IMR-90 (cell line): ENCODE measurements at regions not wholly inside any gene's neighbourhood (a gene's known extent, or its start where the extent isn't known, plus 50 kb on each side); places are given as distances from the start of the nearest gene placed in this dataset.

Source experiments
- ATAC-seq: fragments of 200-7000 bp; cut with Tn5 transposase; 2 replicates; pipeline ENCODE4 v1.9.1; 2020; ENCODE audit warnings: low read depth, mild to moderate bottlenecking, moderate library complexity
- BruUV-seq: library from RNA; stranded (reverse); fragments of 400-500 nt; replicated peaks from 2 replicates; lab custom pipeline; 2021; lab: Mats Ljungman, UMichigan
- CTCF ChIA-PET: fragments of 300-600 bp; formaldehyde crosslinking; extraction: SDS; loops from one replicate; lab custom pipeline; 2021; ENCODE audit warnings: antibody characterized with exemption; lab: Yijun Ruan, JAX
- POLR2A ChIA-PET: fragments of 300-600 bp; sonication (Branson Sonifier 250); formaldehyde crosslinking; loops from one replicate; lab custom pipeline; 2022; ENCODE audit warnings: antibody characterized with exemption; ENCODE audit not compliant: unreplicated experiment; lab: Charles Lee
- DNase-seq: peaks from one replicate; pipeline ENCODE4 v3.0.0; 2013
- H2AFZ ChIP-seq: replicated peaks from 2 replicates; pipeline ENCODE3; 2013; ENCODE audit warnings: low read length, mild to moderate bottlenecking; ENCODE audit not compliant: poor library complexity
- H2AK5ac ChIP-seq: 2 replicates; pipeline ENCODE4 v1.6.1; 2013; ENCODE audit warnings: low read depth, low read length, inconsistent platforms
- H2AK9ac ChIP-seq: replicated peaks from 2 replicates; pipeline ENCODE3; 2013; ENCODE audit warnings: mild to moderate bottlenecking, low read depth, low read length, moderate library complexity; ENCODE audit not compliant: poor library complexity
- H2BK120ac ChIP-seq: 2 replicates; pipeline ENCODE4 v1.6.1; 2013; ENCODE audit warnings: low read depth, low read length, inconsistent platforms
- H2BK15ac ChIP-seq: 3 replicates; pipeline ENCODE4 v1.6.1; 2013; ENCODE audit warnings: low read depth, low read length, inconsistent platforms
- H2BK20ac ChIP-seq: 2 replicates; pipeline ENCODE4 v1.6.1; 2013; ENCODE audit warnings: low read depth, mild to moderate bottlenecking, inconsistent platforms, low read length, moderate library complexity
- H2BK5ac ChIP-seq: 2 replicates; pipeline ENCODE4 v1.6.1; 2013; ENCODE audit warnings: mild to moderate bottlenecking, low read depth, low read length, inconsistent platforms; ENCODE audit not compliant: poor library complexity, severe bottlenecking
- H3K14ac ChIP-seq: replicated peaks from 2 replicates; pipeline ENCODE4 v1.6.1; 2013; ENCODE audit warnings: low read depth, low read length, inconsistent platforms
- H3K18ac ChIP-seq: 2 replicates; pipeline ENCODE4 v1.6.1; 2013; ENCODE audit warnings: low read depth, low read length, control low read depth
- H3K23ac ChIP-seq: 2 replicates; pipeline ENCODE4 v1.6.1; 2013; ENCODE audit warnings: low read depth, low read length, inconsistent platforms
- H3K27ac ChIP-seq: 2 replicates; pipeline ENCODE4 v1.5.1; 2013; ENCODE audit warnings: mild to moderate bottlenecking, control low read depth, low read length; ENCODE audit not compliant: insufficient read depth
- H3K27me3 ChIP-seq: 2 replicates; pipeline ENCODE4 v1.6.1; 2013; ENCODE audit warnings: low read length; ENCODE audit not compliant: control insufficient read depth, insufficient read depth
- H3K36me3 ChIP-seq: 2 replicates; pipeline ENCODE4 v1.6.1; 2013; ENCODE audit warnings: low read length, mixed read lengths; ENCODE audit not compliant: control insufficient read depth, insufficient read depth
- H3K4ac ChIP-seq: 2 replicates; pipeline ENCODE4 v1.6.1; 2013; ENCODE audit warnings: low read depth, low read length, inconsistent platforms
- H3K4me1 ChIP-seq: 2 replicates; pipeline ENCODE4 v1.6.1; 2013; ENCODE audit warnings: low read length, mixed read lengths; ENCODE audit not compliant: control insufficient read depth, insufficient read depth
- H3K4me2 ChIP-seq: 2 replicates; pipeline ENCODE4 v1.6.1; 2013; ENCODE audit warnings: low read depth, mild to moderate bottlenecking, control low read depth, low read length, moderate library complexity
- H3K4me3 ChIP-seq: 2 replicates; pipeline ENCODE4 v1.5.1; 2013; ENCODE audit warnings: low read depth, mild to moderate bottlenecking, control low read depth, low read length, moderate library complexity; ENCODE audit not compliant: insufficient read depth
- H3K56ac ChIP-seq: 2 replicates; pipeline ENCODE4 v1.6.1; 2013; ENCODE audit warnings: low read length, inconsistent platforms; ENCODE audit not compliant: insufficient read depth; ENCODE audit errors: extremely low read depth
- H3K79me1 ChIP-seq, 2 experiments: 2 replicates each; pipeline ENCODE4 v1.6.1; 2013; ENCODE audit warnings: low read length in 2 of 2, inconsistent platforms in 1 of 2, low read depth in 1 of 2
- H3K9ac ChIP-seq: 2 replicates; pipeline ENCODE4 v1.6.1; 2013; ENCODE audit warnings: low read depth, low read length, control low read depth
- H3K9me1 ChIP-seq: 2 replicates; pipeline ENCODE4 v1.6.1; 2013; ENCODE audit warnings: low read length, inconsistent platforms; ENCODE audit not compliant: insufficient read depth
- H3K9me3 ChIP-seq: 2 replicates; pipeline ENCODE4 v1.6.1; 2013; ENCODE audit warnings: low read length; ENCODE audit not compliant: control insufficient read depth, insufficient read depth
- H4K20me1 ChIP-seq: 2 replicates; pipeline ENCODE4 v1.6.1; 2013; ENCODE audit warnings: low read length, inconsistent platforms; ENCODE audit not compliant: insufficient read depth
- H4K5ac ChIP-seq: 2 replicates; pipeline ENCODE4 v1.6.1; 2013; ENCODE audit warnings: mild to moderate bottlenecking, low read depth, low read length, control low read depth
- H4K8ac ChIP-seq, 2 experiments: 2 replicates each; pipeline ENCODE4 v1.6.1; 2013; ENCODE audit warnings: low read depth in 2 of 2, low read length in 2 of 2, control low read depth in 1 of 2, inconsistent platforms in 1 of 2
- H4K91ac ChIP-seq: 2 replicates; pipeline ENCODE4 v1.6.1; 2013; ENCODE audit warnings: low read depth, low read length, inconsistent platforms; ENCODE audit not compliant: insufficient read depth
- BHLHE40 ChIP-seq: fragments of 150-350 bp; IDR thresholded peaks from 2 replicates; pipeline ENCODE4 v1.6.1; 2016; ENCODE audit warnings: mild to moderate bottlenecking, low read depth, low read length
- CEBPB ChIP-seq: IDR thresholded peaks from 2 replicates; pipeline ENCODE4 v1.6.1; 2012; ENCODE audit warnings: low read depth, low read length, improper control_type of control experiment
- CHD1 ChIP-seq: IDR thresholded peaks from 2 replicates; pipeline ENCODE4 v1.6.1; 2012; ENCODE audit warnings: low read depth, low read length, improper control_type of control experiment
- FOS ChIP-seq: fragments of 150-350 bp; IDR thresholded peaks from 2 replicates; pipeline ENCODE4 v1.6.1; 2016; ENCODE audit warnings: low read depth, low read length
- MAFK ChIP-seq: IDR thresholded peaks from 2 replicates; pipeline ENCODE4 v1.6.1; 2012; ENCODE audit warnings: low read depth, low read length, improper control_type of control experiment
- MAZ ChIP-seq: IDR thresholded peaks from 2 replicates; pipeline ENCODE4 v1.6.1; 2012; ENCODE audit warnings: low read depth, mild to moderate bottlenecking, low read length, improper control_type of control experiment, moderate library complexity, borderline replicate concordance
- NFE2L2 ChIP-seq: fragments of 150-350 bp; IDR thresholded peaks from 2 replicates; pipeline ENCODE4 v1.6.1; 2016; ENCODE audit warnings: low read depth, mild to moderate bottlenecking, low read length
- POLR2A ChIP-seq: IDR thresholded peaks from 2 replicates; pipeline ENCODE4 v1.6.1; 2012; ENCODE audit warnings: mild to moderate bottlenecking, low read depth, low read length
- RAD21 ChIP-seq: IDR thresholded peaks from 2 replicates; pipeline ENCODE4 v1.6.1; 2012; ENCODE audit warnings: low read length, improper control_type of control experiment
- RCOR1 ChIP-seq: IDR thresholded peaks from 2 replicates; pipeline ENCODE4 v1.6.1; 2012; ENCODE audit warnings: mild to moderate bottlenecking, low read length, improper control_type of control experiment; ENCODE audit not compliant: insufficient replicate concordance
- RFX5 ChIP-seq: IDR thresholded peaks from 2 replicates; pipeline ENCODE4 v1.8.0; 2012; ENCODE audit warnings: low read depth, mild to moderate bottlenecking, low read length, moderate library complexity
- SMC3 ChIP-seq: fragments of 150-350 bp; IDR thresholded peaks from 2 replicates; pipeline ENCODE4 v1.6.1; 2016; ENCODE audit warnings: low read depth, mild to moderate bottlenecking, antibody characterized with exemption, low read length, moderate library complexity
- WGBS, 2 experiments: methylation state at CpG; one replicate each; pipeline versions ENCODE4 v1.1.5 to v1.1.7; 2013; ENCODE audit warnings: missing lambda C conversion rate in 2 of 2; ENCODE audit not compliant: insufficient read length in 1 of 2; ENCODE audit errors: extremely low coverage in 2 of 2; 5-methylcytosine and 5-hydroxymethylcytosine counted together
- dilution Hi-C: fragments of 300-500 bp; cut with HindIII; formaldehyde crosslinking; loops from one replicate; pipeline ENCODE4 v1.14.3; 2018; ENCODE audit warnings: low sequenced_read_pairs; ENCODE audit not compliant: unreplicated experiment
- in situ Hi-C: fragments of 300-500 bp; cut with MboI; formaldehyde crosslinking; loops from 3 replicates; pipeline ENCODE4 v1.14.3; 2019; ENCODE audit warnings: low sequenced_read_pairs, inconsistent platforms, mixed read lengths
- intact Hi-C: fragments of 100-400 bp; cut with micrococcal nuclease; formaldehyde crosslinking; loops from 2 replicates; pipeline ENCODE4 v1.10.0; 2022
- TF ChIP-seq, protein P1 (sequence below): fragments of 150-350 bp; IDR thresholded peaks from 2 replicates; pipeline ENCODE4 v1.6.1; 2016; ENCODE audit warnings: low read depth, mild to moderate bottlenecking, low read length, moderate library complexity, borderline replicate concordance
- TF ChIP-seq, protein P2 (sequence below): conservative IDR thresholded peaks from 2 replicates; pipeline ENCODE4 v1.5.1; 2012; ENCODE audit warnings: mild to moderate bottlenecking, low read depth, low read length, improper control_type of control experiment
- TF ChIP-seq, protein P3 (sequence below): fragments of 150-350 bp; IDR thresholded peaks from 2 replicates; pipeline ENCODE4 v1.6.1; 2017; ENCODE audit warnings: mild to moderate bottlenecking, antibody characterized with exemption, low read length, low read depth

DNA sequence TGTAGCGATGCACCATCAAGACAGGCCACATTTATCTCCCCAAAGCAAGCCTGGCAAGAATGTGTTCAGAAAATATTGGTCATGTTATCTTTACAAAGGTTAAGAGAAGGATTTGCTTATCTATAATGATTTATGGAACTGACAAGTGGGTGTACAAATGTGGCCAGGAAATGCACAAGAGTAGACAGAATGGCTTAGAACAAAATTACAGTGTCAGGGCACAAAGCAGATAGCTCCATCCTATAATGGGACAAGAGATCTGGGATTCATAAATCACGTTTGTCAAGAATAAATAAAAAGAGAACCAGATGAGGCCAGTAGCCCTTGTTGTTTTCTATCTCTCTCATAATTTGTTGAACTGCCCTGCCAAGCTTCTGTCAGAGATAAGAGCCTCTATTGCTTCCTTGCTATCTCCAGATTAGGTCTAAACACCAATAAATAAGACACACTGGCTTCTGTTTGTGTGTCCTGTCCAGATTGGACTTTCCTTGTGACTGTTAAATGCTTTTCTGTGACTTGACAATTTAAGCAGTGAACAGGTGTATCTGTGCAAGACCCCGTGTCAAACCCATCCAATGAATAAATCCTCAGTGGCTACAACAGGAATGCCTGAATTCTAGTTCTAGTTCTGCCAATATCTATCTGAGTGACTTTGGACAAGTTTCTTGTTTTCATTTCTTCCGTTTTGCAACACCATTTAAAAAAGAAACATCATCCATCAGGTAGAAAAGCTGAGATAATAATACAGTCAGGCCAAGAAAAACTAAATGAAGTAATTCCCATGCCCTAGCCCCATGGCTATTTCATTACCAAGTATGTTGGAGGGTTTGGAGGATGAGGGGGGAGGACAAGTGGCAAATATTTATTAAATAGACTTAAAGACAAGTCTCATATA is 157.2 kb downstream of the DCLK3 start:
- no peak overlapping the region for H3K23ac ChIP-seq
- no peak overlapping the region for H3K9ac ChIP-seq
- no peak overlapping the region for H2AK9ac ChIP-seq
- H3K4me2 ChIP-seq = no peak overlapping the region
- no peak overlapping the region for H3K56ac ChIP-seq
- H2BK20ac ChIP-seq = no peak overlapping the region
- DNase-seq (no peak), ATAC-seq (no peak)
- in situ Hi-C loops = no loop called here
- no peak overlapping the region for H4K5ac ChIP-seq
- H2BK15ac ChIP-seq = no peak overlapping the region
- no peak overlapping the region for H3K27ac ChIP-seq
- H3K9me1 ChIP-seq = no peaks in the 10 kb centered on the region
- H3K27me3 ChIP-seq = no peaks in the 10 kb centered on the region; the same call in 1 of the 2 replicates
- no peaks in the 10 kb centered on the region for H3K36me3 ChIP-seq
- H3K79me1 ChIP-seq = no peaks in the 10 kb centered on the region
- H2AFZ ChIP-seq = no peak overlapping the region
- dilution Hi-C loops = no loop called here
- CTCF ChIA-PET = interaction anchor here (0.6 kb wide), 1 partner anchor 10 kb away, joined by 3 read pairs; no protein-coding TSS in a partner anchor
- H3K4me1 ChIP-seq = no peaks in the 10 kb centered on the region
- H2BK5ac ChIP-seq = no peak overlapping the region
- H3K4me3 ChIP-seq = no peak overlapping the region
- no peak overlapping the region for H4K91ac ChIP-seq
- H2BK120ac ChIP-seq = no peak overlapping the region
- H4K8ac ChIP-seq = no peak overlapping the region
- POLR2A ChIA-PET = no interaction called here
- intact Hi-C loops = no loop called here
- BruUV-seq = no TSS peak
- WGBS, 2 experiments = no CpG with 5 or more reads among the region's 4 CpGs
- no peaks in the 10 kb centered on the region for H3K9me3 ChIP-seq
- no peak overlapping the region for H3K14ac ChIP-seq
- H3K4ac ChIP-seq = no peak overlapping the region
- no peaks in the 10 kb centered on the region for H4K20me1 ChIP-seq
- H3K18ac ChIP-seq = no peak overlapping the region
- H2AK5ac ChIP-seq = no peak overlapping the region
- TF ChIP-seq RAD21 = no peak
- TF ChIP-seq MAZ = no peak
- TF ChIP-seq BHLHE40 = no peak
- TF ChIP-seq MAFK = no peak
- no peak for TF ChIP-seq NFE2L2
- TF ChIP-seq CEBPB = no peak
- TF ChIP-seq, protein P1, sequence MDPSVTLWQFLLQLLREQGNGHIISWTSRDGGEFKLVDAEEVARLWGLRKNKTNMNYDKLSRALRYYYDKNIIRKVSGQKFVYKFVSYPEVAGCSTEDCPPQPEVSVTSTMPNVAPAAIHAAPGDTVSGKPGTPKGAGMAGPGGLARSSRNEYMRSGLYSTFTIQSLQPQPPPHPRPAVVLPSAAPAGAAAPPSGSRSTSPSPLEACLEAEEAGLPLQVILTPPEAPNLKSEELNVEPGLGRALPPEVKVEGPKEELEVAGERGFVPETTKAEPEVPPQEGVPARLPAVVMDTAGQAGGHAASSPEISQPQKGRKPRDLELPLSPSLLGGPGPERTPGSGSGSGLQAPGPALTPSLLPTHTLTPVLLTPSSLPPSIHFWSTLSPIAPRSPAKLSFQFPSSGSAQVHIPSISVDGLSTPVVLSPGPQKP = no peak
- no peak for TF ChIP-seq POLR2A
- TF ChIP-seq SMC3 = no peak
- no peak for TF ChIP-seq RCOR1
- TF ChIP-seq, protein P2, sequence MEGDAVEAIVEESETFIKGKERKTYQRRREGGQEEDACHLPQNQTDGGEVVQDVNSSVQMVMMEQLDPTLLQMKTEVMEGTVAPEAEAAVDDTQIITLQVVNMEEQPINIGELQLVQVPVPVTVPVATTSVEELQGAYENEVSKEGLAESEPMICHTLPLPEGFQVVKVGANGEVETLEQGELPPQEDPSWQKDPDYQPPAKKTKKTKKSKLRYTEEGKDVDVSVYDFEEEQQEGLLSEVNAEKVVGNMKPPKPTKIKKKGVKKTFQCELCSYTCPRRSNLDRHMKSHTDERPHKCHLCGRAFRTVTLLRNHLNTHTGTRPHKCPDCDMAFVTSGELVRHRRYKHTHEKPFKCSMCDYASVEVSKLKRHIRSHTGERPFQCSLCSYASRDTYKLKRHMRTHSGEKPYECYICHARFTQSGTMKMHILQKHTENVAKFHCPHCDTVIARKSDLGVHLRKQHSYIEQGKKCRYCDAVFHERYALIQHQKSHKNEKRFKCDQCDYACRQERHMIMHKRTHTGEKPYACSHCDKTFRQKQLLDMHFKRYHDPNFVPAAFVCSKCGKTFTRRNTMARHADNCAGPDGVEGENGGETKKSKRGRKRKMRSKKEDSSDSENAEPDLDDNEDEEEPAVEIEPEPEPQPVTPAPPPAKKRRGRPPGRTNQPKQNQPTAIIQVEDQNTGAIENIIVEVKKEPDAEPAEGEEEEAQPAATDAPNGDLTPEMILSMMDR = no peak
- TF ChIP-seq, protein P3, sequence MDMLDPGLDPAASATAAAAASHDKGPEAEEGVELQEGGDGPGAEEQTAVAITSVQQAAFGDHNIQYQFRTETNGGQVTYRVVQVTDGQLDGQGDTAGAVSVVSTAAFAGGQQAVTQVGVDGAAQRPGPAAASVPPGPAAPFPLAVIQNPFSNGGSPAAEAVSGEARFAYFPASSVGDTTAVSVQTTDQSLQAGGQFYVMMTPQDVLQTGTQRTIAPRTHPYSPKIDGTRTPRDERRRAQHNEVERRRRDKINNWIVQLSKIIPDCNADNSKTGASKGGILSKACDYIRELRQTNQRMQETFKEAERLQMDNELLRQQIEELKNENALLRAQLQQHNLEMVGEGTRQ = no peak
- no peak for TF ChIP-seq FOS
- TF ChIP-seq RFX5 = no peak
- no peak for TF ChIP-seq CHD1
